Activated effector memory CD4-positive, alpha-beta T cell treated with anti-CD3 and anti-CD28 coated beads, Interleukin-2, amount 50 U/mL, for 16 hours (primary cell): ENCODE measurements at regions not wholly inside any gene's neighbourhood (a gene's known extent, or its start where the extent isn't known, plus 50 kb on each side); places are given as distances from the start of the nearest gene placed in this dataset.
"Not testable (repeated sequence)": the region's sequence is repeated elsewhere in the genome, so short reads cannot be mapped to it uniquely, and the experiment has no call there.

Experiments used
- DNase-seq: peaks from one replicate; pipeline ENCODE4 v3.0.0-alpha.2; 2020

- no peak for DNase-seq
Observed at GRCh38 chr2:54065411-54065810, 50.0 kb upstream of the ACYP2 start.

GRCh38 chr2:54063967-54064535 lies 51.4 kb upstream of the ACYP2 start:
- DNase-seq: no peak

GRCh38 chr2:54062401-54062800 lies 53.0 kb upstream of the ACYP2 start:
- DNase-seq: no peak

GRCh38 chr2:54061272-54061671 lies 54.1 kb upstream of the ACYP2 start:
- DNase-seq: no peak

- DNase-seq: no peak
Observed at GRCh38 chr2:54059986-54060385, 55.4 kb upstream of the ACYP2 start.

GRCh38 chr2:54059504-54059903 lies 55.9 kb upstream of the ACYP2 start:
- no peak for DNase-seq

GRCh38 chr2:54058449-54058848 lies 57.0 kb upstream of the ACYP2 start:
- DNase-seq: no peak

- no peak for DNase-seq
Observed at GRCh38 chr2:54054774-54055173, 60.6 kb upstream of the ACYP2 start.

GRCh38 chr2:54054271-54054670 lies 61.1 kb upstream of the ACYP2 start:
- DNase-seq: no peak

GRCh38 chr2:54053830-54054229 lies 61.6 kb upstream of the ACYP2 start:
- DNase-seq: no peak

- DNase-seq: no peak
Observed at GRCh38 chr2:54052825-54053718, 62.3 kb upstream of the ACYP2 start.

- DNase-seq: no peak
Observed at GRCh38 chr2:54050445-54050844, 65.0 kb upstream of the ACYP2 start.

GRCh38 chr2:54049365-54049764 lies 66.0 kb upstream of the ACYP2 start:
- no peak for DNase-seq

GRCh38 chr2:54048896-54049295 lies 66.5 kb upstream of the ACYP2 start:
- not testable (repeated sequence) for DNase-seq

- DNase-seq: no peak
Observed at GRCh38 chr2:54048117-54048785, 67.2 kb upstream of the ACYP2 start.

GRCh38 chr2:54047658-54048057 lies 67.8 kb upstream of the ACYP2 start:
- DNase-seq: no peak

GRCh38 chr2:54047091-54047490 lies 68.3 kb upstream of the ACYP2 start:
- DNase-seq: no peak

- DNase-seq: no peak
Observed at GRCh38 chr2:54042897-54043620, 72.3 kb upstream of the PSME4 start.

- no peak for DNase-seq
Observed at GRCh38 chr2:54042341-54042740, 71.5 kb upstream of the PSME4 start.

GRCh38 chr2:54041135-54041534 lies 70.3 kb upstream of the PSME4 start:
- DNase-seq: peak; percentile 76

GRCh38 chr2:54040685-54041084 lies 69.9 kb upstream of the PSME4 start:
- no peak for DNase-seq

GRCh38 chr2:54040250-54040649 lies 69.5 kb upstream of the PSME4 start:
- DNase-seq: no peak

- no peak for DNase-seq
Observed at GRCh38 chr2:54038835-54039234, 68.0 kb upstream of the PSME4 start.
